ENCODE measurements at regions not wholly inside any gene's neighbourhood (a gene's known extent, or its start where the extent isn't known, plus 50 kb on each side); places are given as distances from the start of the nearest gene placed in this dataset.
"Not testable (repeated sequence)": the region's sequence is repeated elsewhere in the genome, so short reads cannot be mapped to it uniquely, and the experiment has no call there.

- no peak for DNase-seq
Observed at GRCh38 chr12:88313554-88313953, 171.4 kb downstream of the TMTC3 start.

DNA sequence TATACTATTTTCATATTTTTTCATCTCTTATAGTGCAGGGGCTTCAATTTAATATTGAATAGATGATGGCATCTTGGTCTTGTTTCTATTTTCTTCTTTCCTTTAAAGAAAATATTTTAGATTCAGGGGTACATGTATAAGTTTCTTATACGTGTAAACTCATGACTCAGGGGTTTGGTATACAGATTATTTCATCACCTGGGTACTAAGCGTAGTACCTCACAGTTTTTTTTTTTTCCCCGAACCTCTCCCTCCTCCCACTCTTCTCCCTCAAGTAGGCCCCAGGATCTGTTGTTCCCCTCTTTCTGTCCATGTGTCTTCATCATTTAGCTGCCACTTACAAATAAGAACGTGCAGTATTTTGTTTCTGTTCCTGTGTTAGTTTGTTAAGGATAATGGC lies 172.6 kb downstream of the TMTC3 start:
- no peak for DNase-seq

GRCh38 chr12:88318726-88319125 lies 176.6 kb downstream of the TMTC3 start:
- DNase-seq: no peak

DNA sequence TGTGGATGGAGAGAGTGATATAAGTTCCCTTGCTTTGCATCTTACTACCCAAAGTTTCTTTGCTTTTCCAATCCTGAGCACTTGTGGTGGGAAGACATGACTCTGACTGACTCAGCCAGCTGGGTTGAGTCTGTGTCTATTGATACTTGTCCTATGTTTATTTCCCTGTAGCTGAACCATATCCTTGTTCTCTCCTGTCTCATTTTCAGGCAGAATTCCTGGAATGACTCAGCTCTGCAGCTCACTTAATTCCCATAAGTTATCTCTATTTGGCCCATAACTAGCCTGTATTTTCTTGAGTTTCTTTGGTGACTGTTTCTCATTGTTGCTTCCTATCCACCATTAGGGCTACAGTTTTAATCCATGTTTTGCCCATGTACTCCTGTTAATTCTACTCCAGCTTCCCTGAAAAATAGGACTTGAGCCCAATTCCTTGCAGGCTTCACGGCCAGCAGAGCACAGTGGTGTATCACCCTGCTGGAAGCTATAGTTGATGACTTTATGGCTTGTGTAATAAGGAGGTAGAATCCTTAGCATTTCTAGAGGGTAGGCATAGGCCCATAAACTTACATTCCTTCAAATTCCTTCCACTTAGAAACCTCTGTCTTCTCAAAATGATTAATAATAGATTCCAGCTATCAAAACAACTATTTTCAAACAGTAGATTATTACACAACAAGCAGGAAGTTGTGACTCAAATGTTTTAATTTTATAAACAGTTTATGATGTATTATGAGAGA lies 183.1 kb downstream of the TMTC3 start:
- no peak for DNase-seq

GRCh38 chr12:88325816-88326189 lies 183.7 kb downstream of the TMTC3 start:
- no peak for DNase-seq

DNA sequence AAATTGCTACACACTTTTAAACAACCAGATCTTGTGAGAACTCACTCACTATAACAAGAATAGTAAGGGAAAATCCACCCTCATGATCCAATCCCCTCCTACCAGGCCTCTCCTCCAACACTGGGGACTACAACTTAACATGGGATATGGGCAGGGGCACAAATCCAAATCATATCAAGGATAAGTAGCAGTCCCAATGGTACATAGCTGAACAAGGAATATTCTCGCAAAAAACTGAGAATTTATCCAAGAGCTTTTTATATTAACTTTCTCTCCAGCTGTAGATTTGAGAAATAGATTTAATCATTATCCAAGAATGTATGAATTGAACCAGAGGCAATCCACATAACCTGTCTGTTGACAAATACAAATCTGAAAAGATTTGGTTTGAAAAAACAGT lies 185.2 kb downstream of the TMTC3 start:
- no peak for DNase-seq

- no peak for DNase-seq
Observed at GRCh38 chr12:88328090-88328489, 186.0 kb downstream of the TMTC3 start.

DNA sequence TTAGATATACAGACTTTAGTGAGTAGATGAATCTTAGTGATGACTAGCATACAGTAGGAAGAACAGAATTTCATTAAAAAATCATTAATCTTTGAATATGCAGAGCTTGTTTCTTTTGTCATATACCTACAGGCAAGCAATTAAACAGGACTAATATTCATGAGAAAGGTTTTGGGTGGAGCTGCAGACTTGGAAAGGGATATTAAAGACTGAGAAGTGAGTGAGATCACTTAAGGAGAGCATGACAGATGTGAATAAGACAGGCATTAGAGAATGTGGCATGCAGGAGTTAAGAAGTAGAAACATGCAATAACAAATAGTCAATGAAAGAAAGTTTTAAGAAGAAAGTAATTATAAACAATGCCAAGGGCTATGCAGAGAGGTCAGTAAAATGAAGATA lies 187.7 kb downstream of the TMTC3 start:
- no peak for DNase-seq

DNA sequence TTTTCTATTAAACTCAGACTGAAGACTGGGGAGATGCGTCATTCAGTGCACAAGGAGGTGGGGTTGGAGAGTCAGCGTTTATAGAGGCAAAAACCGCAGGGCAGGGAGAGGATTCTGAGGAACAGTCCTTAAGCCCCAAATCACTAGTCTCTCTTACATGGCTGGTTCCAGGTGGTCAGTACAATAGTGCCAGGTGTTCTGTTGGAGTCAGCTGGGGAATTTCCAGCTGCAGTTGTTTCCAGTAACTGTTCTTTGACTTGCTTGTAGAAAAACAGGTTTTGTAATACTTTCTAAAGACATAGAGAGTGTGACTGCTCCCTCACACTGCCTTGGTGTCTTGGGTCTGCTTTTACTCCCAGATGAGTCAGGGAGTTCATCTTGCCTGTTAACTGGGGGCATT lies 192.2 kb downstream of the TMTC3 start:
- no peak for DNase-seq

DNA sequence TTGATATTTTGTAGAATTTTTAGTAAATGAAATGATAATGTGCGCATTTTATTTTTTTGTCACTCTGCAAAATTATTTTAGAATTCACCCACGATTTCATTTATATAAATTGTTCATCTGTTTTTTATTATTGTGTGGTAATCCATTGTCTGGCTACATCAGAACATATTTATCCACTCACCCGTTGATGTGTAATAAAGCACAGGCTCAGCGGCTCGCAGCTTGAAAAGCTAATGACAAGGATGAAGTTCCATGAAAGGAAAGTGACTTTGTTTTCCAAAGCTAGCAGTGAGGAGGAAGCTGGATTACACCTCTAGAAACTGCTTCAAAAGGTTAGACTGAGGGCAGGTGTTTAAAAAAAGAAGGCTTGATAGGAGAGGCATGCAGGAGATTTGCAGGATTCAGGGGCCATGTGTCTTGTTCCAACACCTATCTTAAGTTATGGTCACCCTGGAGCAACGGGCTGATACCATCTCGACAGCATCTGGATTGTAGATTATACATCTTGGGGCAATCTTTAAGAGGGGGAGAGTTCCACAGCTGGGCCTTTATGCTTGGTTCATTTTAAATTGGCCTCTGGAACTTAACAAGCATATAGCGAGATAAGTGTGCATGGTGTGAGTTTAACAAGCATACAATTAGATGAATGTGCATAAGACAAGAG lies 194.1 kb downstream of the TMTC3 start:
- DNase-seq: no peak

- DNase-seq: no peak
Observed at GRCh38 chr12:88338486-88338885, 196.4 kb downstream of the TMTC3 start.

GRCh38 chr12:88339254-88339949 lies 197.3 kb downstream of the TMTC3 start:
- no peak for DNase-seq

DNA sequence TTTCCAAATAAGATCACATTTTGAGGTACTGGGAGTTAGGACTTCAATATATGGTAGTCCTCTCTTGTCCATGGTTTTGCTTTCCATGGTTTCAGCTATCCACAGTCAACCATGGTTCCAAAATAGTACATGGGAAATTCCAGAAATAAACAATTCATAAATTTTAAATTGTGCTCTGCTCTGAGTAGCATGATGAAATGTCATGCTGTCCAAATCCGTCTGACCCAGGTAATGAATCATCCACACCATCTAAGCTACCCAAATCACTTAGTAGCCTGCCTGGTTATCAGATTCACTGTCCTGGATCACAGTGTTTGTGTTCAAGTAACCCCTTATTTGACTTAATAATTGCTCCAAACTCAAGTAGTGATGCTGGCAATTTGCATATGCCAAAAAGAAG lies 197.9 kb downstream of the TMTC3 start:
- no peak for DNase-seq

DNA sequence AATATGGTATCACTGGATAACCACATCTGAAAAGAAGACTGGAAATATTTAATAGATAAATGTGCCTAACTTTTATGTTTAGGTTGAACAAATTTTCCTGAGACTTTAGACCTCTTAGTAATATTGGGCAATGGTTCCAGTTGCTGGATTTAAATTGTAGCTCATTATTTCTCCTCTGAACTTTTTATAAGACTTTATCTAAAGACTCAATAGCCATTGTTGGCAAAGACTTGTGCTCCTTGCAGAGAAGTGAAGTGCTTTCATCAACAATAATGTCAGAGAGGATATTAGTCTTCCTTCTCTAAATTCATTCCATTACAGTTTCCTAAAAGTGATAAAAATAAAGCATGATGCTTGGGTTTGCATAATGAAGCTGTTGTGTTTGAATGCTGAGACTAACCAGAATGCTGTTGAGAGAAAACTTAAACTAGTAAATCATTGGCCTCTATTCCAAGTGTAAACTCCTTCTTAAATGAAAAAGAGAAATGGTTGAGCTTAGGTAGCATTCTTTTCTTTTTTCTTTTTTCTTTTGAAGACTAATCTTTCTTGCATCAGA lies 200.2 kb downstream of the TMTC3 start:
- no peak for DNase-seq

GRCh38 chr12:88351146-88351545 lies 209.0 kb downstream of the TMTC3 start:
- no peak for DNase-seq

DNA sequence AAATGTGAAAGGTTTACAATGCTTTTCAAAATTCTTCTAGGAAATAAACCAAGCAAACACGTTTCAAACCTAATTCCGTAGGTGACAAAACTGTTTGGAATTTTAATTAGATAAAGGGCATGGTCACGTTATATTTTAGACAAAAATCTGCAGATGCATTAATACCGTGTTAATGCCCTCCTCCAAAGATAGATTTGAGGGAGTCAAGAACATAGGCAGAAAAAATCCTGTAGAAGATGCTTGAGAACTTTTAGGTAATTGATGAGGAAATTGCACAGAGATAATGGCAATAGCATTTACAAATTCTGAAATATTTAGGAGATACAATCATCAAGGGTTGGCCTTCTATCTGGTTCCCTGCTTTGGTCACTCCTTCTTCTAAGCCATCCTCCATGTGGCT lies 212.6 kb downstream of the TMTC3 start:
- DNase-seq: no peak

DNA sequence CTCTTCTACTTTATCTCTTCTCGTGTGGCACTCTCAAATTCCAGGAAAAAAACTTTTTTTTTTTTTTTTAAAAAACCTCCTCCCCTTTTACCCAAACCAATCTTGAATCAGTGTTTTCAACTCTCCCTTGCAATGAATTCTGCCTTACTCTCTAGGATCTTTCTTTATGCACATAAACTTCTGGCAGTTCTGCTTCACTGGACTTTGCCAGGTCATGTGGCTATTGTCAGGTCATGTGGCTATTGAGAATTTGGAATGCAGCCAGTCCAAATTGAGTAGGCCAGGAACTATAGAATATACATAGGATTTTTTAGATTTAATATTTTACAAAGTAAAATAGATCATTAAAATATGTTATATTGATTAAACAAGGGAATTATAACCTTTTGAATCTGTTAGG lies 218.2 kb downstream of the TMTC3 start:
- peak in 1 of 2 experiments; percentile 20 for DNase-seq

DNA sequence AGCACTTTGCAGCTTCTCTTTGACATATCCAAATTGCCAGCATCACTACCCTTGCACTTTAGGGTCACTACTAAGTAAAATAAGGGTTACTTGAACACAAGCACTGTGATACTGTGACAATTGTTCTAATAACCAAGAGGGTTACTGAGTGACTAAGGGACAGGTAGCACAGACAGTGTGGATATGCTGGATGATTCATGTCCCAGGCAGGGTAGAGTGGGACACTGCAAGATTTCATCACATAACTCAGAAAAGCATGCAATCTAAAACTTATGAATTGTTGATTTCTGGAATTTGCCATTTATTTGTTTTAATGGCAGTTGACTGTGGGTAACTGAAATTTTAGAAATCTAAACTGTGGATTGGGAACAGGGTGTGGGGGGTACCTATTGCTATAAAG lies 218.8 kb downstream of the KITLG start:
- no peak for DNase-seq

DNA sequence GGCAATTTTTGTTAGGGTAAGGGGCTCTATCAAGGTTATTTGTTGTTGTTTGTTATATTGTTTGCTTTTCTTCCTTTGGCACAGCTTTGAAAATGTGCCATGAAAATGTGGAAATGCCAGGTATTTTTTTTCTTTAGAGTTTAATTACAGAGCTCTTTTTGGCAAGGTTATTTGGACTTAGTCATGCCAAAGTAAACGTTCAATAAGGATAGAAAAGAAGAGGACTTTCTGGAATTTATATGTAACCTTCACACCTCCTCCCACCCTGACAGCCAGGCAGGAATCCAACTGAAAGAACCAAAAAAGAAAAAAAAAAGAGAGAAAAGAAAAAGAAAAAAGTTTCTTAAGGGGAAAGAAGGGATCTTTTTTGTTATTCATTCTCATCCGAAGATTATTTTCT lies 217.8 kb downstream of the KITLG start:
- DNase-seq: peak in 1 of 2 experiments; percentile 9

DNA sequence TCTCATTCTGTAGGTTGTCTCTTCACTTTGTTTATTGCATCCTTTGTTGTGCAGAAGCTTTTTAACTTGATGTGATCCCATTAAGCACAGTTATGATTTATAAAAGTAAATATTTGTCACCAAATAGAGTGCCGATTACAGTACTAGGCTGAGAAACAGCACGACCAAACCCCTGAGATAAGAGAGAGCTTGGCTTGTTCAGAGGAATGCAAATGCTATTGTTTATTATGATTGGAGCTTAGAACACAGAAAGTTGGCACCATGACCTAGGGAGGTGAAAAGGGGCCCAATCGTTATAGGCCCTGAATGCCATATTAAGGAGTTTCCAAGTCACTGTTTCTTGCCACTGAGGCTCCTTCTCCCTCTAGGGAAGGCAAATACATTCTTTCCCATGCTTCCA lies 214.9 kb downstream of the KITLG start:
- DNase-seq: no peak

DNA sequence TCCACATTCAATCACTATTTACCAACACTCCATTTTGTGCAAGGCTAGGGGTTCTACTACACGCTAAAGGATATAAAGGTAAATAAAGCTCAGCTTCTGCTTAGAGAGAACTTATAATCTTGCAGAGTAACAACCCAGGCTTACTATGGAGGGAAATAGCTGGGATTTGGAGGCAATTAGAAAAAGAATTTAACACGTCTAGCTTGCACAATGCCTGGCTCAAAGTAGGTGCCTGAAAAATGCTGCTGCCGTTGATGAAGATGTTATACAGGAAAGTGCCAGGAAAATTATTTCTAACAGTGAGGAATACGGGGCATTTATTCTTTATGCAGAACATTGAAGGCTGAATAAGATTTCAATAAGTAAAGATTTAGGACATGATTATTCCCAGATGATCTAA lies 214.2 kb downstream of the KITLG start:
- no peak for DNase-seq

- DNase-seq: no peak
Observed at GRCh38 chr12:88367231-88367630, 213.0 kb downstream of the KITLG start.

- DNase-seq: not testable (repeated sequence)
Observed at GRCh38 chr12:88368077-88368476, 212.2 kb downstream of the KITLG start.
